Liver (tissue), 8 donors: ENCODE measurements at regions not wholly inside any gene's neighbourhood (a gene's known extent, or its start where the extent isn't known, plus 50 kb on each side); places are given as distances from the start of the nearest gene placed in this dataset.

Source experiments
- DNase-seq: peaks from one replicate; pipeline ENCODE4 v3.0.0-alpha.2; 2017; ENCODE audit warnings: low spot score
- H3K27ac ChIP-seq, 2 donors: one replicate each; pipeline ENCODE4 v1.7.0; 2013; ENCODE audit warnings: inconsistent platforms in 2 of 2, low read length in 2 of 2, control low read depth in 1 of 2, low read depth in 1 of 2, mild to moderate bottlenecking in 1 of 2
- H3K27me3 ChIP-seq, 4 donors: one replicate each; pipeline versions ENCODE4 v1.6.1 to v1.7.0; 2013; ENCODE audit warnings: low read length in 3 of 4, inconsistent platforms in 1 of 4, mild to moderate bottlenecking in 1 of 4, moderate library complexity in 1 of 4; ENCODE audit not compliant: control insufficient read depth in 4 of 4, insufficient read depth in 4 of 4
- H3K36me3 ChIP-seq, 4 donors: one replicate each; pipeline versions ENCODE4 v1.6.1 to v1.7.0; 2013; ENCODE audit warnings: low read length in 3 of 4, mild to moderate bottlenecking in 3 of 4, low read depth in 1 of 4, moderate library complexity in 1 of 4; ENCODE audit not compliant: control insufficient read depth in 4 of 4, insufficient read depth in 3 of 4
- H3K4me1 ChIP-seq, 4 donors: one replicate each; pipeline versions ENCODE4 v1.6.1 to v1.7.0; 2013; ENCODE audit warnings: low read length in 3 of 4, mild to moderate bottlenecking in 3 of 4, moderate library complexity in 1 of 4; ENCODE audit not compliant: control insufficient read depth in 4 of 4, insufficient read depth in 4 of 4
- H3K4me3 ChIP-seq, 3 donors: one replicate each; pipeline versions ENCODE4 v1.6.1 to v1.7.0; 2013; ENCODE audit warnings: low read length in 3 of 3, control low read depth in 1 of 3, low read depth in 1 of 3, mild to moderate bottlenecking in 1 of 3
- H3K9ac ChIP-seq, 2 donors: one replicate each; pipeline ENCODE4 v1.7.0; 2013; ENCODE audit warnings: low read length in 2 of 2, mild to moderate bottlenecking in 2 of 2, moderate library complexity in 2 of 2, control low read depth in 1 of 2, low read depth in 1 of 2
- H3K9me3 ChIP-seq, 4 donors: one replicate each; pipeline versions ENCODE4 v1.6.1 to v1.7.0; 2013; ENCODE audit warnings: low read length in 3 of 4; ENCODE audit not compliant: control insufficient read depth in 4 of 4
- ATF3 ChIP-seq: IDR thresholded peaks from 2 replicates; pipeline ENCODE4 v1.6.1; 2016; ENCODE audit warnings: antibody characterized with exemption
- CTCF ChIP-seq: fragments of 150-350 bp; IDR thresholded peaks from 2 replicates; pipeline ENCODE4 v1.5.1; 2017; ENCODE audit warnings: improper control_type of control experiment, low read depth, low read length; ENCODE audit not compliant: missing input control
- EGR1 ChIP-seq, 2 donors: IDR thresholded peaks; 2 replicates each; pipeline ENCODE4 v1.6.1; 2016 to 2018; ENCODE audit warnings: antibody characterized with exemption in 2 of 2, low read depth in 2 of 2
- FOXA1 ChIP-seq: IDR thresholded peaks from 2 replicates; pipeline ENCODE4 v1.6.1; 2016; ENCODE audit warnings: antibody characterized with exemption
- FOXA2 ChIP-seq: IDR thresholded peaks from 2 replicates; pipeline ENCODE4 v1.6.1; 2016; ENCODE audit warnings: antibody characterized with exemption
- GABPA ChIP-seq, 2 donors: IDR thresholded peaks in 1 of 2; conservative IDR thresholded peaks in 1 of 2; 2 replicates each; pipeline ENCODE4 v1.6.1; 2016; ENCODE audit warnings: antibody characterized with exemption in 2 of 2, mild to moderate bottlenecking in 1 of 2, moderate library complexity in 1 of 2
- HNF4A ChIP-seq, 2 donors: conservative IDR thresholded peaks; 2 replicates each; pipeline ENCODE4 v1.6.1; 2016; ENCODE audit warnings: antibody characterized with exemption in 2 of 2, mild to moderate bottlenecking in 2 of 2
- HNF4G ChIP-seq: IDR thresholded peaks from 2 replicates; pipeline ENCODE4 v1.6.1; 2016; ENCODE audit warnings: antibody characterized with exemption
- JUND ChIP-seq, 2 donors: IDR thresholded peaks; 2 replicates each; pipeline ENCODE4 v1.6.1; 2016; ENCODE audit warnings: antibody characterized with exemption in 2 of 2
- MAX ChIP-seq: IDR thresholded peaks from 2 replicates; pipeline ENCODE4 v1.6.1; 2016; ENCODE audit warnings: antibody characterized with exemption
- NR2F2 ChIP-seq: IDR thresholded peaks from 2 replicates; pipeline ENCODE4 v1.6.1; 2016; ENCODE audit warnings: antibody characterized with exemption
- RAD21 ChIP-seq, 2 donors: IDR thresholded peaks; 2 replicates each; pipeline ENCODE4 v1.6.1; 2016; ENCODE audit warnings: antibody characterized with exemption in 2 of 2, mild to moderate bottlenecking in 2 of 2
- RXRA ChIP-seq, 2 donors: IDR thresholded peaks; 2 replicates each; pipeline ENCODE4 v1.6.1; 2017 to 2018; ENCODE audit warnings: antibody characterized with exemption in 2 of 2, mild to moderate bottlenecking in 1 of 2
- SP1 ChIP-seq: IDR thresholded peaks from 2 replicates; pipeline ENCODE4 v1.6.1; 2018; ENCODE audit warnings: antibody characterized with exemption, mild to moderate bottlenecking
- TAF1 ChIP-seq: conservative IDR thresholded peaks from 2 replicates; pipeline ENCODE4 v1.6.1; 2016; ENCODE audit warnings: antibody characterized with exemption, mild to moderate bottlenecking
- YY1 ChIP-seq: IDR thresholded peaks from 2 replicates; pipeline ENCODE4 v1.6.1; 2016; ENCODE audit warnings: antibody characterized with exemption, mild to moderate bottlenecking
- WGBS: extraction: QIAGEN DNeasy Blood & Tissue Kit; methylation state at CpG from one replicate; pipeline ENCODE4 v1.1.7; 2013; 5-methylcytosine and 5-hydroxymethylcytosine counted together
- TF ChIP-seq, protein P1 (sequence below): IDR thresholded peaks from 2 replicates; pipeline ENCODE4 v1.6.1; 2016; ENCODE audit warnings: antibody characterized with exemption
- TF ChIP-seq, protein P2 (sequence below): IDR thresholded peaks from 2 replicates; pipeline ENCODE4 v1.6.1; 2016; ENCODE audit warnings: antibody characterized with exemption, mild to moderate bottlenecking
- donor health status: healthy.
- donor health status: healthy.
- donor health status: healthy.
- donor health status: healthy.
- donor health status: healthy.

DNA sequence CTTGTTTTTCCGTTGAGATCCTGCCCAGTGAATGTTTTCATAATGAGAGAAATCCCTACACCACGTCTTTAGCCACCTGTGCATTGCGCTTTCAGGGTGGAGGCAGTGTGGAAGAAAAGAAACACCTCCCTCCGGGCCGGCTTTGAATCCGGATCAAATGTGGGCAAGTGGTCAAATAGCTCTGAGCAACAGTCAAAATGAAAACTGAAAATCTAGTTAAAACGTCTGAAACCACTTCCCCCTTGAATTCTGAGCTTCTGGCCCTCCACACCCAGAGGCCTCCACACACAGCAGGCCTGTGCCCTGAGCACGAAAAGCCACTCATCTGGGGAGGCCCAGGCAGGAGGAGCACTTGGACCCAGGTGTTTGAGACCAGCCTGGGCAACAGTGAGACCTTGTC lies 263.6 kb upstream of the SALL3 start:
- Histone ChIP-seq H3K27ac (no peak overlapping the region), H3K9ac (no peak overlapping the region), H3K36me3 (no peaks in the 10 kb centered on the region), H3K27me3 (no peaks in the 10 kb centered on the region), H3K4me3 (no peak overlapping the region), H3K9me3 (peaks cover 0 to 2% (median 0%) of the 10 kb centered on the region in 4 donors), H3K4me1 (no peaks in the 10 kb centered on the region)
- TF ChIP-seq, protein P1, sequence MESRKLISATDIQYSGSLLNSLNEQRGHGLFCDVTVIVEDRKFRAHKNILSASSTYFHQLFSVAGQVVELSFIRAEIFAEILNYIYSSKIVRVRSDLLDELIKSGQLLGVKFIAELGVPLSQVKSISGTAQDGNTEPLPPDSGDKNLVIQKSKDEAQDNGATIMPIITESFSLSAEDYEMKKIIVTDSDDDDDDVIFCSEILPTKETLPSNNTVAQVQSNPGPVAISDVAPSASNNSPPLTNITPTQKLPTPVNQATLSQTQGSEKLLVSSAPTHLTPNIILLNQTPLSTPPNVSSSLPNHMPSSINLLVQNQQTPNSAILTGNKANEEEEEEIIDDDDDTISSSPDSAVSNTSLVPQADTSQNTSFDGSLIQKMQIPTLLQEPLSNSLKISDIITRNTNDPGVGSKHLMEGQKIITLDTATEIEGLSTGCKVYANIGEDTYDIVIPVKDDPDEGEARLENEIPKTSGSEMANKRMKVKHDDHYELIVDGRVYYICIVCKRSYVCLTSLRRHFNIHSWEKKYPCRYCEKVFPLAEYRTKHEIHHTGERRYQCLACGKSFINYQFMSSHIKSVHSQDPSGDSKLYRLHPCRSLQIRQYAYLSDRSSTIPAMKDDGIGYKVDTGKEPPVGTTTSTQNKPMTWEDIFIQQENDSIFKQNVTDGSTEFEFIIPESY: no peak
- TF ChIP-seq YY1: no peak
- TF ChIP-seq FOXA1: no peak
- no peak for TF ChIP-seq NR2F2
- TF ChIP-seq RXRA (IDR thresholded peaks at IDR 0.05): no peak
- TF ChIP-seq EGR1 (IDR thresholded peaks at IDR 0.05; ENCODE audit: low read depth in 2 of 2): no peak
- TF ChIP-seq TAF1: no peak
- TF ChIP-seq HNF4G: no peak
- no peak for TF ChIP-seq MAX
- no peak for DNase-seq
- 65% methylated on average over 8 of the region's 8 CpGs for WGBS

GRCh38 chr18:78716581-78716980 lies 263.0 kb upstream of the SALL3 start:
- Histone ChIP-seq H3K9me3 (peaks cover 0 to 2% (median 0%) of the 10 kb centered on the region in 4 donors), H3K4me1 (no peaks in the 10 kb centered on the region), H3K9ac (no peak overlapping the region), H3K36me3 (no peaks in the 10 kb centered on the region), H3K27me3 (peaks cover 0 to 2% (median 0%) of the 10 kb centered on the region in 4 donors), H3K27ac (no peak overlapping the region), H3K4me3 (no peak overlapping the region)
- TF ChIP-seq HNF4A (conservative IDR thresholded peaks at IDR 0.05) (no peak), FOXA2 (no peak), CTCF (no peak), GABPA (IDR thresholded peaks at IDR 0.05 in 1 of 2, conservative IDR thresholded peaks at IDR 0.05 in 1 of 2) (no peak), MAX (no peak), JUND (IDR thresholded peaks at IDR 0.05) (no peak), EGR1 (IDR thresholded peaks at IDR 0.05; ENCODE audit: low read depth in 2 of 2) (no peak), ATF3 (no peak), RAD21 (IDR thresholded peaks at IDR 0.05) (no peak), NR2F2 (no peak), FOXA1 (no peak), SP1 (no peak), HNF4G (no peak), YY1 (no peak)
- TF ChIP-seq, protein P2, sequence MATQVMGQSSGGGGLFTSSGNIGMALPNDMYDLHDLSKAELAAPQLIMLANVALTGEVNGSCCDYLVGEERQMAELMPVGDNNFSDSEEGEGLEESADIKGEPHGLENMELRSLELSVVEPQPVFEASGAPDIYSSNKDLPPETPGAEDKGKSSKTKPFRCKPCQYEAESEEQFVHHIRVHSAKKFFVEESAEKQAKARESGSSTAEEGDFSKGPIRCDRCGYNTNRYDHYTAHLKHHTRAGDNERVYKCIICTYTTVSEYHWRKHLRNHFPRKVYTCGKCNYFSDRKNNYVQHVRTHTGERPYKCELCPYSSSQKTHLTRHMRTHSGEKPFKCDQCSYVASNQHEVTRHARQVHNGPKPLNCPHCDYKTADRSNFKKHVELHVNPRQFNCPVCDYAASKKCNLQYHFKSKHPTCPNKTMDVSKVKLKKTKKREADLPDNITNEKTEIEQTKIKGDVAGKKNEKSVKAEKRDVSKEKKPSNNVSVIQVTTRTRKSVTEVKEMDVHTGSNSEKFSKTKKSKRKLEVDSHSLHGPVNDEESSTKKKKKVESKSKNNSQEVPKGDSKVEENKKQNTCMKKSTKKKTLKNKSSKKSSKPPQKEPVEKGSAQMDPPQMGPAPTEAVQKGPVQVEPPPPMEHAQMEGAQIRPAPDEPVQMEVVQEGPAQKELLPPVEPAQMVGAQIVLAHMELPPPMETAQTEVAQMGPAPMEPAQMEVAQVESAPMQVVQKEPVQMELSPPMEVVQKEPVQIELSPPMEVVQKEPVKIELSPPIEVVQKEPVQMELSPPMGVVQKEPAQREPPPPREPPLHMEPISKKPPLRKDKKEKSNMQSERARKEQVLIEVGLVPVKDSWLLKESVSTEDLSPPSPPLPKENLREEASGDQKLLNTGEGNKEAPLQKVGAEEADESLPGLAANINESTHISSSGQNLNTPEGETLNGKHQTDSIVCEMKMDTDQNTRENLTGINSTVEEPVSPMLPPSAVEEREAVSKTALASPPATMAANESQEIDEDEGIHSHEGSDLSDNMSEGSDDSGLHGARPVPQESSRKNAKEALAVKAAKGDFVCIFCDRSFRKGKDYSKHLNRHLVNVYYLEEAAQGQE: no peak
- TF ChIP-seq, protein P1: no peak
- no peak for DNase-seq
- WGBS: 85% methylated on average over 17 of the region's 17 CpGs
